CD4-positive, alpha-beta T cell treated with Interleukin-2 at 100 ng/mL for 4 hours (primary cell): ENCODE measurements at regions not wholly inside any gene's neighbourhood (a gene's known extent, or its start where the extent isn't known, plus 50 kb on each side); places are given as distances from the start of the nearest gene placed in this dataset.
"Not testable (repeated sequence)": the region's sequence is repeated elsewhere in the genome, so short reads cannot be mapped to it uniquely, and the experiment has no call there.

Experiments used
- DNase-seq: peaks from one replicate; pipeline ENCODE4 v3.0.0-alpha.2; 2020; ENCODE audit warnings: low spot score

GRCh38 chr17:20387549-20387948, 79.8 kb downstream of the LGALS9B start:
- DNase-seq = not testable (repeated sequence)

- DNase-seq = peak; percentile 14
Observed at GRCh38 chr17:20381358-20382300, 85.7 kb downstream of the LGALS9B start.

GRCh38 chr17:20380625-20381024, 86.7 kb downstream of the LGALS9B start:
- not testable (repeated sequence) for DNase-seq

- not testable (repeated sequence) for DNase-seq
Observed at GRCh38 chr17:20379251-20379650, 88.1 kb downstream of the LGALS9B start.

- not testable (repeated sequence) for DNase-seq
Observed at GRCh38 chr17:20376642-20377041, 90.7 kb downstream of the LGALS9B start.

- DNase-seq = not testable (repeated sequence)
Observed at GRCh38 chr17:20375745-20376144, 91.6 kb downstream of the LGALS9B start.
